OCI-LY1 (cell line): ENCODE measurements at regions not wholly inside any gene's neighbourhood (a gene's known extent, or its start where the extent isn't known, plus 50 kb on each side); places are given as distances from the start of the nearest gene placed in this dataset.

Experiments
- H2AFZ ChIP-seq: fragments of 200-600 bp; sonication (generic), shearing (Covaris generic); 2 replicates; pipeline ENCODE4 v1.6.0; 2014; ENCODE audit warnings: antibody characterized with exemption, mild to moderate bottlenecking, low read length
- H3F3A ChIP-seq: fragments of 200-600 bp; sonication (generic), shearing (Covaris generic); 2 replicates; pipeline ENCODE4 v1.6.0; 2014; ENCODE audit warnings: mild to moderate bottlenecking, antibody characterized with exemption, low read length, moderate library complexity; ENCODE audit not compliant: insufficient read depth
- H3K27ac ChIP-seq: fragments of 200-600 bp; sonication (generic); 2 replicates; pipeline ENCODE4 v1.5.1; 2014; ENCODE audit warnings: low read length, mixed run types, mild to moderate bottlenecking, low read depth; ENCODE audit not compliant: poor library complexity, severe bottlenecking
- H3K27me3 ChIP-seq: fragments of 200-600 bp; sonication (generic); 2 replicates; pipeline ENCODE4 v1.6.0; 2014; ENCODE audit warnings: antibody characterized with exemption, mild to moderate bottlenecking, low read length, moderate library complexity; ENCODE audit not compliant: insufficient read depth
- H3K36me3 ChIP-seq: fragments of 200-600 bp; sonication (generic); 2 replicates; pipeline ENCODE4 v1.6.1; 2014; ENCODE audit warnings: mild to moderate bottlenecking, antibody characterized with exemption, low read length, moderate library complexity, mixed read lengths; ENCODE audit not compliant: insufficient read depth
- H3K4me1 ChIP-seq: fragments of 200-600 bp; sonication (generic); 2 replicates; pipeline ENCODE4 v1.5.1; 2014; ENCODE audit warnings: mild to moderate bottlenecking, low read length, moderate library complexity; ENCODE audit not compliant: insufficient read depth, severe bottlenecking
- H3K4me2 ChIP-seq: fragments of 200-600 bp; sonication (generic), shearing (Covaris generic); 2 replicates; pipeline ENCODE4 v1.6.1; 2014; ENCODE audit warnings: low read length
- H3K4me3 ChIP-seq: fragments of 200-600 bp; sonication (generic); 2 replicates; pipeline ENCODE4 v1.5.1; 2014; ENCODE audit warnings: low read length, low read depth, mild to moderate bottlenecking, mixed read lengths; ENCODE audit not compliant: poor library complexity, severe bottlenecking
- H3K79me2 ChIP-seq: fragments of 200-600 bp; shearing (Covaris generic); 2 replicates; pipeline ENCODE4 v1.6.1; 2016; ENCODE audit warnings: mixed run types, low read length, mixed read lengths; ENCODE audit not compliant: insufficient read depth
- H3K9ac ChIP-seq: fragments of 200-600 bp; sonication (generic), shearing (Covaris generic); 2 replicates; pipeline ENCODE4 v1.6.1; 2014; ENCODE audit warnings: mild to moderate bottlenecking, low read length, mixed read lengths
- H3K9me2 ChIP-seq: fragments of 200-600 bp; sonication (generic), shearing (Covaris generic); 2 replicates; pipeline ENCODE4 v1.6.1; 2014; ENCODE audit warnings: low read depth, mild to moderate bottlenecking, low read length, mixed read lengths
- H3K9me3 ChIP-seq: fragments of 200-600 bp; shearing (Covaris generic); 2 replicates; pipeline ENCODE4 v1.6.1; 2014; ENCODE audit warnings: low read length, mixed read lengths
- H4K20me1 ChIP-seq: fragments of 200-600 bp; sonication (generic), shearing (Covaris generic); 2 replicates; pipeline ENCODE4 v1.6.0; 2016; ENCODE audit warnings: mild to moderate bottlenecking, low read length; ENCODE audit not compliant: insufficient read depth
- CTCF ChIP-seq: fragments of 200-600 bp; sonication (generic), shearing (Covaris generic); IDR thresholded peaks from 2 replicates; pipeline ENCODE4 v1.5.1; 2017; ENCODE audit warnings: mild to moderate bottlenecking, antibody characterized with exemption, low read length, moderate library complexity, mixed read lengths
- EZH2 ChIP-seq: fragments of 200-600 bp; sonication (generic), shearing (Covaris generic); IDR thresholded peaks from 2 replicates; pipeline ENCODE4 v1.8.0; 2017; ENCODE audit warnings: borderline replicate concordance, mixed run types, mild to moderate bottlenecking, antibody characterized with exemption, low read length, moderate library complexity, mixed read lengths

DNA sequence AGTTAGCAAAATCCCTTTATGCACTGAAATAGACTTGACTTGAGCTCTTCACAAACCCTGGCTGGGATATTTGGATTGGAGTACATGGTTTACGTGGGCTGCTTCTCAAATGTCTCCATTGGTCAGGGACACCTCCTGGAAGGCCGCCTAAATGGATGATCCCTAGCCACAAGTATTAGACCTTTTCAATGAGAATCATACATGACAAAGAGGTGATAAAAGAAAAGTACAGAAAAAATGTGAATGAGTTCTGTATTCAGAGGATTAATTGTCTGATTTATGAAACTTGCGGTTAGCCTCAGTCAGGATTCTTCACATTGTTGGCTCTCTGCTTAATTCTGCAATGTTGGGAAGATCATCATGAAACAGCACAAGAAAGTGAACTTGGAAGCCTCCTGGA is 752.8 kb upstream of the ADAMTS16 start:
- H3K79me2 ChIP-seq: no peaks in the 10 kb centered on the region
- TF ChIP-seq EZH2 (no peak), CTCF (no peak)

GRCh38 chr5:4395752-4396151 is 744.4 kb upstream of the ADAMTS16 start:
- Histone ChIP-seq H3K9me3 (no peaks in the 10 kb centered on the region), H3K27ac (no peak overlapping the region), H3K27me3 (no peaks in the 10 kb centered on the region)

More for the DNA sequence above, 752.8 kb upstream of the ADAMTS16 start:
- no peaks in the 10 kb centered on the region for H4K20me1 ChIP-seq
- H3F3A ChIP-seq: no peaks in the 10 kb centered on the region
- no peaks in the 10 kb centered on the region for H3K9me2 ChIP-seq
- H3K4me1 ChIP-seq: no peaks in the 10 kb centered on the region
- no peaks in the 10 kb centered on the region for H3K36me3 ChIP-seq
- no peaks in the 10 kb centered on the region for H3K27me3 ChIP-seq
- no peak overlapping the region for H3K4me3 ChIP-seq
- H2AFZ ChIP-seq: no peak overlapping the region
- no peak overlapping the region for H3K4me2 ChIP-seq
- H3K27ac ChIP-seq: no peak overlapping the region
- no peak overlapping the region for H3K9ac ChIP-seq
- H3K9me3 ChIP-seq: no peaks in the 10 kb centered on the region

GRCh38 chr5:4405614-4406219 is 734.4 kb upstream of the ADAMTS16 start:
- Histone ChIP-seq H3K9me2 (no peaks in the 10 kb centered on the region), H3K79me2 (no peaks in the 10 kb centered on the region), H4K20me1 (no peaks in the 10 kb centered on the region), H3K36me3 (no peaks in the 10 kb centered on the region), H3K4me3 (no peak overlapping the region), H3K9me3 (no peaks in the 10 kb centered on the region), H3K27ac (no peak overlapping the region), H3F3A (no peaks in the 10 kb centered on the region), H3K27me3 (0 out of 2 replicates have a peak, but pooled peaks cover 4% of the 10 kb centered on the region), H3K4me2 (no peak overlapping the region), H3K4me1 (no peaks in the 10 kb centered on the region), H3K9ac (no peak overlapping the region), H2AFZ (no peak overlapping the region)
- TF ChIP-seq CTCF: no peak
- no peak for TF ChIP-seq EZH2

More at GRCh38 chr5:4395752-4396151, 744.4 kb upstream of the ADAMTS16 start:
- no peaks in the 10 kb centered on the region for H3K4me1 ChIP-seq
- TF ChIP-seq EZH2 (no peak), CTCF (no peak)
- H3F3A ChIP-seq: no peaks in the 10 kb centered on the region
- no peak overlapping the region for H2AFZ ChIP-seq
- no peaks in the 10 kb centered on the region for H3K36me3 ChIP-seq
- no peaks in the 10 kb centered on the region for H3K9me2 ChIP-seq
- H3K4me2 ChIP-seq: no peak overlapping the region
- no peak overlapping the region for H3K4me3 ChIP-seq
- H4K20me1 ChIP-seq: no peaks in the 10 kb centered on the region
- no peak overlapping the region for H3K9ac ChIP-seq
- no peaks in the 10 kb centered on the region for H3K79me2 ChIP-seq
